ENCODE measurements at regions not wholly inside any gene's neighbourhood (a gene's known extent, or its start where the extent isn't known, plus 50 kb on each side); places are given as distances from the start of the nearest gene placed in this dataset.

DNA sequence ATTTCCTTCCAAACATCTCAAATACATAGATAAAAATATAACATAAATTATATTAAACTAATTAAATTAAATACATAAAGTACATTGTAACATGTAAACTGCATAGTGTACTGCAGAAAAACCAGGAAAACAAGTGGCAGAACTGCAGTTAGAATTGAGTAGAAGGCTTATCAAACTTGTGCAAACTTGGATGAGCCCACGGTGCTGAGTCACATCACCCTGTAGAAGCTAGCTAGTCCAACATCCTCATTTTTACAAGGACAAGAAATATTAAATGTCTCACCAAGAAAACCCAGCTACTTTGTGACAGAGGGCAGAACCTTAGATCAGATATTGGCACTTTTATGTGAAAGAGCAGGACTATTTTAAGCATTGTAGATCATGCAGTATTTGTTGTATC lies 807.9 kb upstream of the NUDT12 start:
- no peak for DNase-seq
- Mint-ChIP-seq H3K27me3 (no peaks in the 10 kb centered on the region), H3K4me1 (ENCODE audit: low read depth) (no peaks in the 10 kb centered on the region), H3K36me3 (no peaks in the 10 kb centered on the region), H3K27ac (no peak overlapping the region), H3K9me3 (peaks cover 12% of the 10 kb centered on the region), H3K4me3 (no peak overlapping the region)
- intact Hi-C loops (cut with micrococcal nuclease): no loop called here
- CTCF ChIA-PET: no interaction called here
- POLR2A ChIA-PET: no interaction called here

- Mint-ChIP-seq H3K9me3 (peaks cover 12% of the 10 kb centered on the region), H3K4me3 (no peak overlapping the region), H3K27me3 (no peaks in the 10 kb centered on the region), H3K27ac (no peak overlapping the region), H3K36me3 (no peaks in the 10 kb centered on the region), H3K4me1 (ENCODE audit: low read depth) (no peaks in the 10 kb centered on the region)
- ChIA-PET CTCF (no interaction called here), POLR2A (no interaction called here)
- DNase-seq: no peak
- intact Hi-C loops (cut with micrococcal nuclease): no loop called here
Observed at GRCh38 chr5:104367978-104368377, 805.4 kb upstream of the NUDT12 start.

- CTCF ChIA-PET: no interaction called here
- no peaks in the 10 kb centered on the region for H3K27me3 Mint-ChIP-seq
Observed at GRCh38 chr5:104363567-104363966, 801.0 kb upstream of the NUDT12 start.

GRCh38 chr5:104361932-104362331 lies 799.3 kb upstream of the NUDT12 start:
- ChIA-PET POLR2A (no interaction called here), CTCF (no interaction called here)
- H3K27ac Mint-ChIP-seq: no peak overlapping the region
- no peak overlapping the region for H3K4me3 Mint-ChIP-seq
- peaks cover 13% of the 10 kb centered on the region for H3K9me3 Mint-ChIP-seq
- no peaks in the 10 kb centered on the region for H3K27me3 Mint-ChIP-seq
- intact Hi-C loops (cut with micrococcal nuclease): no loop called here
- DNase-seq: no peak
- H3K4me1 Mint-ChIP-seq (ENCODE audit: low read depth): no peaks in the 10 kb centered on the region
- no peaks in the 10 kb centered on the region for H3K36me3 Mint-ChIP-seq

More at GRCh38 chr5:104363567-104363966, 801.0 kb upstream of the NUDT12 start:
- Mint-ChIP-seq H3K27ac (no peak overlapping the region), H3K4me3 (no peak overlapping the region), H3K9me3 (peaks cover 13% of the 10 kb centered on the region), H3K4me1 (ENCODE audit: low read depth) (no peaks in the 10 kb centered on the region), H3K36me3 (no peaks in the 10 kb centered on the region)
- intact Hi-C loops (cut with micrococcal nuclease): no loop called here
- no peak for DNase-seq
- POLR2A ChIA-PET: no interaction called here

- ChIA-PET POLR2A (no interaction called here), CTCF (no interaction called here)
- Mint-ChIP-seq H3K4me3 (no peak overlapping the region), H3K4me1 (ENCODE audit: low read depth) (no peaks in the 10 kb centered on the region), H3K27ac (no peak overlapping the region), H3K9me3 (peaks cover 18% of the 10 kb centered on the region), H3K36me3 (no peaks in the 10 kb centered on the region), H3K27me3 (no peaks in the 10 kb centered on the region)
- intact Hi-C loops (cut with micrococcal nuclease): no loop called here
- DNase-seq: no peak
Observed at GRCh38 chr5:104355350-104355749, 792.8 kb upstream of the NUDT12 start.

- ChIA-PET CTCF (no interaction called here), POLR2A (no interaction called here)
- Mint-ChIP-seq H3K27ac (no peak overlapping the region), H3K4me3 (no peak overlapping the region), H3K36me3 (no peaks in the 10 kb centered on the region), H3K4me1 (ENCODE audit: low read depth) (no peaks in the 10 kb centered on the region), H3K9me3 (peaks cover 13% of the 10 kb centered on the region), H3K27me3 (no peaks in the 10 kb centered on the region)
- no peak for DNase-seq
- intact Hi-C loops (cut with micrococcal nuclease): no loop called here
Observed at GRCh38 chr5:104353371-104353770, 790.8 kb upstream of the NUDT12 start.

- Mint-ChIP-seq H3K27me3 (no peaks in the 10 kb centered on the region), H3K27ac (no peak overlapping the region), H3K9me3 (peaks cover 13% of the 10 kb centered on the region), H3K4me1 (ENCODE audit: low read depth) (no peaks in the 10 kb centered on the region), H3K4me3 (no peak overlapping the region), H3K36me3 (no peaks in the 10 kb centered on the region)
- no peak for DNase-seq
- intact Hi-C loops (cut with micrococcal nuclease): no loop called here
- POLR2A ChIA-PET: no interaction called here
- CTCF ChIA-PET: no interaction called here
Observed at GRCh38 chr5:104352954-104353353, 790.4 kb upstream of the NUDT12 start.

- no peaks in the 10 kb centered on the region for H3K27me3 Mint-ChIP-seq
- H3K27ac Mint-ChIP-seq: no peak overlapping the region
- no peaks in the 10 kb centered on the region for H3K4me1 Mint-ChIP-seq (ENCODE audit: low read depth)
- DNase-seq: no peak
- H3K36me3 Mint-ChIP-seq: no peaks in the 10 kb centered on the region
- CTCF ChIA-PET: no interaction called here
- POLR2A ChIA-PET: no interaction called here
- intact Hi-C loops (cut with micrococcal nuclease): no loop called here
- H3K9me3 Mint-ChIP-seq: peaks cover 3% of the 10 kb centered on the region
- no peak overlapping the region for H3K4me3 Mint-ChIP-seq
Observed at GRCh38 chr5:104347119-104347708, 784.6 kb upstream of the NUDT12 start.

GRCh38 chr5:104345222-104346016 lies 782.8 kb upstream of the NUDT12 start:
- POLR2A ChIA-PET: no interaction called here
- Mint-ChIP-seq H3K27me3 (no peaks in the 10 kb centered on the region), H3K9me3 (no peaks in the 10 kb centered on the region), H3K4me1 (ENCODE audit: low read depth) (no peaks in the 10 kb centered on the region), H3K36me3 (no peaks in the 10 kb centered on the region), H3K27ac (no peak overlapping the region), H3K4me3 (no peak overlapping the region)
- no peak for DNase-seq
- CTCF ChIA-PET: no interaction called here
- intact Hi-C loops (cut with micrococcal nuclease): no loop called here

- Mint-ChIP-seq H3K27ac (no peak overlapping the region), H3K4me1 (ENCODE audit: low read depth) (no peaks in the 10 kb centered on the region), H3K27me3 (no peaks in the 10 kb centered on the region), H3K36me3 (no peaks in the 10 kb centered on the region), H3K4me3 (no peak overlapping the region), H3K9me3 (no peaks in the 10 kb centered on the region)
- ChIA-PET CTCF (no interaction called here), POLR2A (no interaction called here)
- intact Hi-C loops (cut with micrococcal nuclease): no loop called here
- DNase-seq: no peak
Observed at GRCh38 chr5:104344809-104345208, 782.2 kb upstream of the NUDT12 start.

DNA sequence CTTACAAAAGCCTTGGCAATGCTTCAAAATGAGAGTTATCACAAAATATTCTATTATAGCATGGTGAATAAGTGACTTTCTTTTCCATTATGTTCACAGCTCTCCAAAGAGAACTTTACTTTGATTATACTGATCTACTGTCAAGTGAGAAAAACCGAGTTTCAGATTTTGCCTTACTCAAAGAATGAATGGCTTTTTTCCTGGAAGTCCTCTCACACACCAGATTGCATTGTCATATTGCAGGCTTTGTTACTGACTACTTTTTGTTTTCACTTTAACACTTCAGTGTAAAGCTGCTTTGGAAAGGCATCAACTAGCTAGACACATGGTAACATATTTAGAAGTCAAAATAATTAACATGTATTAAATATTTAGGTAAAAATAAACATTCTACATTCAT lies 765.2 kb upstream of the NUDT12 start:
- intact Hi-C loops (cut with micrococcal nuclease): no loop called here
- H3K27me3 Mint-ChIP-seq: no peaks in the 10 kb centered on the region
- no peak overlapping the region for H3K27ac Mint-ChIP-seq
- DNase-seq: no peak
- no peak overlapping the region for H3K4me3 Mint-ChIP-seq
- no peaks in the 10 kb centered on the region for H3K4me1 Mint-ChIP-seq (ENCODE audit: low read depth)
- H3K36me3 Mint-ChIP-seq: no peaks in the 10 kb centered on the region
- ChIA-PET CTCF (no interaction called here), POLR2A (no interaction called here)
- H3K9me3 Mint-ChIP-seq: peaks cover 13% of the 10 kb centered on the region

DNA sequence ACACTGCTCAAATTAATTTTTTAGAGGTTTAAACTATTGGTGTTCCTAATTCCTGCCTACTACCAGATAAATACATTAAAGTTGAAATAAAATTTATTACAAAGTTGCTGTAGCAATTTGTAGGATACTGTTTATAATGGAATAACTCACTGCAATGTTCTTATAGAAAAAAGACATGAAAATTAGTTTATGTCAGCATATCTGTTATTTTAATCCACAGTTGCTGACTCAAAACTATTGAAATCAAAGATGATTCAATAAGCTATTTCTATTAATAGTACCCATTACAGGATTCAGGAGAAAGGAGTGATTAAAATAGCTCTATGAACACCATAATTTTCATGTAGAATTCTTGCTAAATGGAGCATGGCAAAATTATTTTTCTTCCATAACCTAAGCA lies 764.4 kb upstream of the NUDT12 start:
- ChIA-PET POLR2A (no interaction called here), CTCF (no interaction called here)
- H3K36me3 Mint-ChIP-seq: no peaks in the 10 kb centered on the region
- no peaks in the 10 kb centered on the region for H3K4me1 Mint-ChIP-seq (ENCODE audit: low read depth)
- no peak overlapping the region for H3K27ac Mint-ChIP-seq
- peaks cover 12% of the 10 kb centered on the region for H3K9me3 Mint-ChIP-seq
- intact Hi-C loops (cut with micrococcal nuclease): no loop called here
- no peak overlapping the region for H3K4me3 Mint-ChIP-seq
- no peaks in the 10 kb centered on the region for H3K27me3 Mint-ChIP-seq
- DNase-seq: no peak

GRCh38 chr5:104325356-104325755 lies 762.8 kb upstream of the NUDT12 start:
- no peak for DNase-seq
- H3K4me1 Mint-ChIP-seq (ENCODE audit: low read depth): no peaks in the 10 kb centered on the region
- H3K9me3 Mint-ChIP-seq: peaks cover 12% of the 10 kb centered on the region
- ChIA-PET CTCF (no interaction called here), POLR2A (no interaction called here)
- H3K27ac Mint-ChIP-seq: no peak overlapping the region
- no peaks in the 10 kb centered on the region for H3K27me3 Mint-ChIP-seq
- intact Hi-C loops (cut with micrococcal nuclease): no loop called here
- H3K36me3 Mint-ChIP-seq: no peaks in the 10 kb centered on the region
- H3K4me3 Mint-ChIP-seq: no peak overlapping the region

Measured in activated CD4-positive, alpha-beta memory T cell treated with anti-CD3 and anti-CD28 coated beads for 36 hours (primary cell).